Activated CD4-positive, alpha-beta T cell treated with anti-CD3 and anti-CD28 coated beads for 24 hours (primary cell): ENCODE measurements at regions not wholly inside any gene's neighbourhood (a gene's known extent, or its start where the extent isn't known, plus 50 kb on each side); places are given as distances from the start of the nearest gene placed in this dataset.

ENCODE experiments used
- DNase-seq, 2 donors: peaks; one replicate each; pipeline ENCODE4 v3.0.0-alpha.2; 2020; ENCODE audit warnings: low read depth in 2 of 2

GRCh38 chr3:39748763-39749162, 60.6 kb upstream of the MYRIP start:
- DNase-seq = no peak

- DNase-seq = no peak
These were observed 58.7 kb upstream of the MYRIP start for GRCh38 chr3:39750712-39751111.

GRCh38 chr3:39751286-39751685, 58.1 kb upstream of the MYRIP start:
- no peak for DNase-seq

- no peak for DNase-seq
These were observed 57.3 kb upstream of the MYRIP start for GRCh38 chr3:39752019-39752637.

- DNase-seq = no peak
These were observed 56.7 kb upstream of the MYRIP start for GRCh38 chr3:39752751-39753150.

- DNase-seq = no peak
These were observed 56.0 kb upstream of the MYRIP start for GRCh38 chr3:39753391-39753790.

- no peak for DNase-seq
These were observed 54.9 kb upstream of the MYRIP start for GRCh38 chr3:39754549-39754948.

GRCh38 chr3:39755100-39755499, 54.3 kb upstream of the MYRIP start:
- DNase-seq = no peak

GRCh38 chr3:39757307-39757706, 52.1 kb upstream of the MYRIP start:
- DNase-seq = no peak
